WTC11 (cell line): ENCODE measurements at regions not wholly inside any gene's neighbourhood (a gene's known extent, or its start where the extent isn't known, plus 50 kb on each side); places are given as distances from the start of the nearest gene placed in this dataset.

Source experiments
- ATAC-seq: fragments of 200-7000 bp; cut with Tn5 transposase; 2 replicates; pipeline ENCODE4 v1.10.0; 2021; ENCODE audit warnings: mild to moderate bottlenecking, moderate library complexity
- CTCF ChIA-PET: fragments of 300-600 bp; sonication (Branson Sonifier 250); formaldehyde crosslinking; loops from one replicate; lab custom pipeline; 2021; ENCODE audit warnings: antibody characterized with exemption; lab: Charles Lee
- POLR2A ChIA-PET: fragments of 350-600 bp; sonication (Branson Sonifier 250); formaldehyde crosslinking; loops from one replicate; lab custom pipeline; 2021; ENCODE audit warnings: antibody characterized with exemption; lab: Charles Lee
- DNase-seq: peaks from one replicate; pipeline ENCODE4 v3.0.0; 2021; ENCODE audit warnings: low spot score
- H3K27ac Mint-ChIP-seq: 2 replicates; pipeline ENCODE4 v1.8.0; 2021; ENCODE audit warnings: mixed read lengths
- H3K27me3 Mint-ChIP-seq: 2 replicates; pipeline ENCODE4 v1.8.0; 2021; ENCODE audit warnings: low read depth, mild to moderate bottlenecking, moderate library complexity, mixed read lengths
- H3K36me3 Mint-ChIP-seq: 2 replicates; pipeline ENCODE4 v1.8.0; 2021; ENCODE audit warnings: mixed read lengths
- H3K4me1 Mint-ChIP-seq: 2 replicates; pipeline ENCODE4 v1.8.0; 2022; ENCODE audit warnings: mixed read lengths
- H3K4me3 Mint-ChIP-seq: 2 replicates; pipeline ENCODE4 v1.8.0; 2021; ENCODE audit warnings: mild to moderate bottlenecking, moderate library complexity, mixed read lengths
- H3K9me3 Mint-ChIP-seq: 2 replicates; pipeline ENCODE4 v1.8.0; 2021; ENCODE audit warnings: mixed read lengths
- EMX1 ChIP-seq: fragments of 250-450 bp; sonication (Bioruptor Pico); IDR thresholded peaks from 2 replicates; pipeline ENCODE4 v1.8.0; 2021; ENCODE audit warnings: mild to moderate bottlenecking
- ESRRA ChIP-seq: sonication (generic); formaldehyde crosslinking; IDR thresholded peaks from 2 replicates; pipeline ENCODE4 v1.8.1; 2022; ENCODE audit warnings: mild to moderate bottlenecking, missing genetic modification reagents, borderline replicate concordance
- NFE2L1 ChIP-seq: sonication (generic); formaldehyde crosslinking; IDR thresholded peaks from 2 replicates; pipeline ENCODE4 v1.8.1; 2023; ENCODE audit warnings: missing genetic modification reagents
- NFYB ChIP-seq: sonication (generic); formaldehyde crosslinking; conservative IDR thresholded peaks from 2 replicates; pipeline ENCODE4 v1.8.0; 2022; ENCODE audit warnings: low read depth, missing genetic modification reagents
- NR3C1 ChIP-seq: sonication (generic); formaldehyde crosslinking; conservative IDR thresholded peaks from 2 replicates; pipeline ENCODE4 v1.8.1; 2023; ENCODE audit warnings: low read depth, mild to moderate bottlenecking, missing genetic modification reagents
- RELA ChIP-seq: sonication (generic); formaldehyde crosslinking; IDR thresholded peaks from 2 replicates; pipeline ENCODE4 v1.8.1; 2022; ENCODE audit warnings: missing genetic modification reagents, mild to moderate bottlenecking, borderline replicate concordance
- TEAD1 ChIP-seq: sonication (generic); formaldehyde crosslinking; IDR thresholded peaks from 2 replicates; pipeline ENCODE4 v1.8.0; 2022; ENCODE audit warnings: mild to moderate bottlenecking, missing genetic modification reagents
- ZNF121 ChIP-seq: sonication (generic); formaldehyde crosslinking; IDR thresholded peaks from 2 replicates; pipeline ENCODE4 v1.8.0; 2023; ENCODE audit warnings: missing genetic modification reagents
- ZNF423 ChIP-seq: fragments of 250-450 bp; sonication (Bioruptor Pico); IDR thresholded peaks from 2 replicates; pipeline ENCODE4 v2.1.2; 2022; ENCODE audit warnings: mild to moderate bottlenecking, moderate library complexity
- TF ChIP-seq, protein P1 (sequence below): fragments of 250-450 bp; sonication (Bioruptor Pico); conservative IDR thresholded peaks from 2 replicates; pipeline ENCODE4 v1.9.0; 2021; ENCODE audit warnings: mild to moderate bottlenecking
- TF ChIP-seq, protein P2 (sequence below): fragments of 250-450 bp; sonication (Bioruptor Pico); IDR thresholded peaks from 2 replicates; pipeline ENCODE4 v1.9.0; 2021; ENCODE audit warnings: mild to moderate bottlenecking
- TF ChIP-seq, protein P3 (sequence below): sonication (generic); formaldehyde crosslinking; IDR thresholded peaks from 2 replicates; pipeline ENCODE4 v1.8.1; 2023; ENCODE audit warnings: mild to moderate bottlenecking, missing genetic modification reagents
- TF ChIP-seq, protein P4 (sequence below): sonication (generic); formaldehyde crosslinking; IDR thresholded peaks from 2 replicates; pipeline ENCODE4 v1.8.1; 2022; ENCODE audit warnings: low read depth, mild to moderate bottlenecking, moderate library complexity, missing genetic modification reagents, borderline replicate concordance
- TF ChIP-seq, protein P5 (sequence below): sonication (generic); formaldehyde crosslinking; IDR thresholded peaks from 2 replicates; pipeline ENCODE4 v1.8.1; 2023; ENCODE audit warnings: mild to moderate bottlenecking, moderate library complexity, missing genetic modification reagents

GRCh38 chr7:118061386-118061785 lies 122.6 kb upstream of the LSM8 start (continued):
- TF ChIP-seq, protein P1, sequence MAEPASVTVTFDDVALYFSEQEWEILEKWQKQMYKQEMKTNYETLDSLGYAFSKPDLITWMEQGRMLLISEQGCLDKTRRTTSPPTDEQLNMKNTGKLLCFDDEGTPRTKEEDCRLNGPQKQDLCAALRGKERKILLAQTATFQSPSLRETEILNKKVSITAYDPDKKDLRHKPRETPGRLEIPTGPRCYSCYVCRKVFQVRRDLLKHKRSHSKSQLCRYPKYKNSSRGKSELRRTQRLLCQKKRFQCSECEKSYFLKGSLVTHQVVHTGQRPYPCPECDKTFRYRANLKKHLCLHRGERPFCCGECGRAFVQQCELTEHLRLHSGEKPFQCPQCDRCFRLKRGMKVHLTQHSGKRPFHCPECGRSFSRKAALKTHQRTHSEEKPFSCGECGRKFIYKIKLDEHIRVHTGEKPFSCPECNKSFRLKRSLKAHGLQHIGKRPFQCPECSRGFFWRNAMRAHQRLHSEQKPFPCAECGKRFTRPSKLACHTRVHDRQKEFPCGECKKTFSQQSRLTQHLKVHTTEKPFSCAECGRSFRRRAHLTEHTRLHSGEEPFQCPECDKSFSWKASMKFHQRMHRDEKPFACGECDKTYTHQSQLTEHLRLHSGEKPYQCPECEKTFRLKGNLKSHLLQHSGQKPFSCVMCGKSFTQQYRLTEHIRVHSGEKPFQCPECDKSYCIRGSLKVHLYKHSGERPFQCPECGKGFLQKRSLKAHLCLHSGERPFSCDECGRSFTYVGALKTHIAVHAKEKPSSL (CRISPR knock-in tag): no peak
- no peak for TF ChIP-seq ESRRA (CRISPR knock-in tag)
- TF ChIP-seq TEAD1 (CRISPR knock-in tag): no peak
- TF ChIP-seq ZNF423 (CRISPR knock-in tag): no peak
- no peak for TF ChIP-seq NFYB (CRISPR knock-in tag)
- no peak for TF ChIP-seq ZNF121 (CRISPR knock-in tag)
- TF ChIP-seq NR3C1 (CRISPR knock-in tag): no peak
- TF ChIP-seq, protein P2, sequence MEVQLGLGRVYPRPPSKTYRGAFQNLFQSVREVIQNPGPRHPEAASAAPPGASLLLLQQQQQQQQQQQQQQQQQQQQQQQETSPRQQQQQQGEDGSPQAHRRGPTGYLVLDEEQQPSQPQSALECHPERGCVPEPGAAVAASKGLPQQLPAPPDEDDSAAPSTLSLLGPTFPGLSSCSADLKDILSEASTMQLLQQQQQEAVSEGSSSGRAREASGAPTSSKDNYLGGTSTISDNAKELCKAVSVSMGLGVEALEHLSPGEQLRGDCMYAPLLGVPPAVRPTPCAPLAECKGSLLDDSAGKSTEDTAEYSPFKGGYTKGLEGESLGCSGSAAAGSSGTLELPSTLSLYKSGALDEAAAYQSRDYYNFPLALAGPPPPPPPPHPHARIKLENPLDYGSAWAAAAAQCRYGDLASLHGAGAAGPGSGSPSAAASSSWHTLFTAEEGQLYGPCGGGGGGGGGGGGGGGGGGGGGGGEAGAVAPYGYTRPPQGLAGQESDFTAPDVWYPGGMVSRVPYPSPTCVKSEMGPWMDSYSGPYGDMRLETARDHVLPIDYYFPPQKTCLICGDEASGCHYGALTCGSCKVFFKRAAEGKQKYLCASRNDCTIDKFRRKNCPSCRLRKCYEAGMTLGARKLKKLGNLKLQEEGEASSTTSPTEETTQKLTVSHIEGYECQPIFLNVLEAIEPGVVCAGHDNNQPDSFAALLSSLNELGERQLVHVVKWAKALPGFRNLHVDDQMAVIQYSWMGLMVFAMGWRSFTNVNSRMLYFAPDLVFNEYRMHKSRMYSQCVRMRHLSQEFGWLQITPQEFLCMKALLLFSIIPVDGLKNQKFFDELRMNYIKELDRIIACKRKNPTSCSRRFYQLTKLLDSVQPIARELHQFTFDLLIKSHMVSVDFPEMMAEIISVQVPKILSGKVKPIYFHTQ (CRISPR knock-in tag): no peak
- TF ChIP-seq, protein P3, sequence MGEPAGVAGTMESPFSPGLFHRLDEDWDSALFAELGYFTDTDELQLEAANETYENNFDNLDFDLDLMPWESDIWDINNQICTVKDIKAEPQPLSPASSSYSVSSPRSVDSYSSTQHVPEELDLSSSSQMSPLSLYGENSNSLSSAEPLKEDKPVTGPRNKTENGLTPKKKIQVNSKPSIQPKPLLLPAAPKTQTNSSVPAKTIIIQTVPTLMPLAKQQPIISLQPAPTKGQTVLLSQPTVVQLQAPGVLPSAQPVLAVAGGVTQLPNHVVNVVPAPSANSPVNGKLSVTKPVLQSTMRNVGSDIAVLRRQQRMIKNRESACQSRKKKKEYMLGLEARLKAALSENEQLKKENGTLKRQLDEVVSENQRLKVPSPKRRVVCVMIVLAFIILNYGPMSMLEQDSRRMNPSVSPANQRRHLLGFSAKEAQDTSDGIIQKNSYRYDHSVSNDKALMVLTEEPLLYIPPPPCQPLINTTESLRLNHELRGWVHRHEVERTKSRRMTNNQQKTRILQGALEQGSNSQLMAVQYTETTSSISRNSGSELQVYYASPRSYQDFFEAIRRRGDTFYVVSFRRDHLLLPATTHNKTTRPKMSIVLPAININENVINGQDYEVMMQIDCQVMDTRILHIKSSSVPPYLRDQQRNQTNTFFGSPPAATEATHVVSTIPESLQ (CRISPR knock-in tag): no peak

DNA sequence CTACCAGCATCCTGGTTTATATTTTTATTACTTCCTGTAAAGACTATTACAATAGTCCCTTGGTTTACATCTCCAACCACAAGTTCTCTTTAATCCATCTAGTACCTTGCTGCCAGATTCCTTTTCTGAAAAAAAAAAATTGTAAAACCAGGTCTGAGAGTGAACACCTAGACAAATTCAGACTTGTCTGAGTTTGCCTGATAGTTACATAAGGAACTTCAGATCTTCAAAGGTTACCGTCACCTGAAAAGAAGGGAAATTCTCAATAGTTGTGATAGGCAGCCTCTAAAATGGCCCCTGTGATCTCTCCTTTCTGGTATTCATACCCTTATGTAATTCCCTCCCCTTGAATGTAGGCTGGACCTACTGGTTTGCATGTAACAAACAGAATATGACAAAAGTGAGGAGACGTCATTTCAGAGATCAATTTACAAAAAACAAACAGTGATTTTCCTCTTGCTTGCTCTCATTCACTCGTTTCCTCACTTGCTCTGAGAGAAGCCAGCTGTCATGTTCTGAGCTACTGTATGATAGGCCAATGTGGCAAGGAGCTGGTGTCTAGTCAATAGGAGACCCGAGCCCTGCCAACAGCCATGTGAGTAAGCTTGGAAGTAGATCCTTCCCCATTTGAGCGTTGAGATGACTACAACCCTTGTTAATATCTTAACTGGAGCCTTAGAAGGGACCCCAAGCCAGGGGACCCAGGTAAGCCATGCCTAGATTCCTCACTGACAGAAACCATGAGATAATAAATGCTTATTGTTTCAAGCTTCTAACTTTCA lies 110.9 kb upstream of the LSM8 start:
- DNase-seq (no peak), ATAC-seq (no peak)
- Mint-ChIP-seq H3K27ac (no peak overlapping the region), H3K4me3 (no peak overlapping the region), H3K4me1 (no peaks in the 10 kb centered on the region), H3K36me3 (no peaks in the 10 kb centered on the region), H3K9me3 (no peaks in the 10 kb centered on the region), H3K27me3 (no peaks in the 10 kb centered on the region)
- no peak for TF ChIP-seq RELA
- TF ChIP-seq, protein P4, sequence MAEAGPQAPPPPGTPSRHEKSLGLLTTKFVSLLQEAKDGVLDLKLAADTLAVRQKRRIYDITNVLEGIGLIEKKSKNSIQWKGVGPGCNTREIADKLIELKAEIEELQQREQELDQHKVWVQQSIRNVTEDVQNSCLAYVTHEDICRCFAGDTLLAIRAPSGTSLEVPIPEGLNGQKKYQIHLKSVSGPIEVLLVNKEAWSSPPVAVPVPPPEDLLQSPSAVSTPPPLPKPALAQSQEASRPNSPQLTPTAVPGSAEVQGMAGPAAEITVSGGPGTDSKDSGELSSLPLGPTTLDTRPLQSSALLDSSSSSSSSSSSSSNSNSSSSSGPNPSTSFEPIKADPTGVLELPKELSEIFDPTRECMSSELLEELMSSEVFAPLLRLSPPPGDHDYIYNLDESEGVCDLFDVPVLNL (CRISPR knock-in tag): no peak
- no peak for TF ChIP-seq NFE2L1 (CRISPR knock-in tag)
- no peak for TF ChIP-seq EMX1 (CRISPR knock-in tag)
- TF ChIP-seq, protein P5, sequence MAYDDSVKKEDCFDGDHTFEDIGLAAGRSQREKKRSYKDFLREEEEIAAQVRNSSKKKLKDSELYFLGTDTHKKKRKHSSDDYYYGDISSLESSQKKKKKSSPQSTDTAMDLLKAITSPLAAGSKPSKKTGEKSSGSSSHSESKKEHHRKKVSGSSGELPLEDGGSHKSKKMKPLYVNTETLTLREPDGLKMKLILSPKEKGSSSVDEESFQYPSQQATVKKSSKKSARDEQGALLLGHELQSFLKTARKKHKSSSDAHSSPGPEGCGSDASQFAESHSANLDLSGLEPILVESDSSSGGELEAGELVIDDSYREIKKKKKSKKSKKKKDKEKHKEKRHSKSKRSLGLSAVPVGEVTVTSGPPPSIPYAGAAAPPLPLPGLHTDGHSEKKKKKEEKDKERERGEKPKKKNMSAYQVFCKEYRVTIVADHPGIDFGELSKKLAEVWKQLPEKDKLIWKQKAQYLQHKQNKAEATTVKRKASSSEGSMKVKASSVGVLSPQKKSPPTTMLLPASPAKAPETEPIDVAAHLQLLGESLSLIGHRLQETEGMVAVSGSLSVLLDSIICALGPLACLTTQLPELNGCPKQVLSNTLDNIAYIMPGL: no peak
- POLR2A ChIA-PET: no interaction called here
- CTCF ChIA-PET: no interaction called here
